Brain microvascular endothelial cell (primary cell): ENCODE measurements at regions not wholly inside any gene's neighbourhood (a gene's known extent, or its start where the extent isn't known, plus 50 kb on each side); places are given as distances from the start of the nearest gene placed in this dataset.
"Not testable (repeated sequence)": the region's sequence is repeated elsewhere in the genome, so short reads cannot be mapped to it uniquely, and the experiment has no call there.

Experiments used
- DNase-seq: peaks from one replicate; pipeline ENCODE4 v3.0.0-alpha.2; 2020
- H3K27ac ChIP-seq: fragments of 250-450 bp; sonication (Bioruptor Pico); 2 replicates; pipeline ENCODE4 v1.5.1; 2020; ENCODE audit warnings: mild to moderate bottlenecking, moderate library complexity
- H3K27me3 ChIP-seq: fragments of 250-450 bp; sonication (Bioruptor Pico); replicated peaks from 2 replicates; pipeline ENCODE4 v1.5.1; 2020; ENCODE audit warnings: mild to moderate bottlenecking
- H3K36me3 ChIP-seq: fragments of 250-450 bp; sonication (Bioruptor Pico); replicated peaks from 2 replicates; pipeline ENCODE4 v1.5.1; 2020; ENCODE audit warnings: mild to moderate bottlenecking
- H3K4me3 ChIP-seq: 2 replicates; pipeline ENCODE4 v1.5.1; 2011; ENCODE audit warnings: low read depth, mild to moderate bottlenecking, control low read depth, low read length, moderate library complexity
- in situ Hi-C: cut with HindIII; loops from 2 replicates; pipeline ENCODE4 v1.10.0; 2017; ENCODE audit warnings: low sequenced_read_pairs, low pct_ligation_motif_present
- TF ChIP-seq, protein P1 (sequence below): IDR thresholded peaks from 2 replicates; pipeline ENCODE4 v1.5.1; 2011; ENCODE audit warnings: low read depth, mild to moderate bottlenecking, moderate library complexity, low read length, control low read depth, inconsistent platforms; ENCODE audit errors: missing control alignments

DNA sequence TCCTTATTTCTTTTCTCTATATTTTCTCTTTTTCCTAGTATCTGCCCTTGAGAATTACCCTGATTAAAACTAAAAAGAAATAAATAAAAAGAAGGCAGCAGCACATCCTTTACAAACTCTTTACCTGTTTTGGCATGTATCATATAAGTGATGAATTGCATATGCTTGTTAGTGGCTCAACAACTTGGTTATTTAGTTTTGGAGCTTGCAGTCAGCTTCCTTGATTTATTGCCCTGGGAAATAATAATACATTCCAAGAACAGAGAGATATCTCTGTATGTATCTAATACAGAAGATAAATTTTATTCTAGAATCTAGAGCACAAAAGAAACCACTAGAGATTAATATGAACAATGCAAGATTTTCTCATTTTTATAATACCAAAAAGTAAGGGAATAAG, 139.8 kb upstream of the ZC3H15 start:
- H3K27me3 ChIP-seq = no peaks in the 10 kb centered on the region
- DNase-seq = no peak
- in situ Hi-C loops = no loop called here
- no peak overlapping the region for H3K4me3 ChIP-seq
- no peaks in the 10 kb centered on the region for H3K36me3 ChIP-seq
- H3K27ac ChIP-seq = no peak overlapping the region
- TF ChIP-seq, protein P1, sequence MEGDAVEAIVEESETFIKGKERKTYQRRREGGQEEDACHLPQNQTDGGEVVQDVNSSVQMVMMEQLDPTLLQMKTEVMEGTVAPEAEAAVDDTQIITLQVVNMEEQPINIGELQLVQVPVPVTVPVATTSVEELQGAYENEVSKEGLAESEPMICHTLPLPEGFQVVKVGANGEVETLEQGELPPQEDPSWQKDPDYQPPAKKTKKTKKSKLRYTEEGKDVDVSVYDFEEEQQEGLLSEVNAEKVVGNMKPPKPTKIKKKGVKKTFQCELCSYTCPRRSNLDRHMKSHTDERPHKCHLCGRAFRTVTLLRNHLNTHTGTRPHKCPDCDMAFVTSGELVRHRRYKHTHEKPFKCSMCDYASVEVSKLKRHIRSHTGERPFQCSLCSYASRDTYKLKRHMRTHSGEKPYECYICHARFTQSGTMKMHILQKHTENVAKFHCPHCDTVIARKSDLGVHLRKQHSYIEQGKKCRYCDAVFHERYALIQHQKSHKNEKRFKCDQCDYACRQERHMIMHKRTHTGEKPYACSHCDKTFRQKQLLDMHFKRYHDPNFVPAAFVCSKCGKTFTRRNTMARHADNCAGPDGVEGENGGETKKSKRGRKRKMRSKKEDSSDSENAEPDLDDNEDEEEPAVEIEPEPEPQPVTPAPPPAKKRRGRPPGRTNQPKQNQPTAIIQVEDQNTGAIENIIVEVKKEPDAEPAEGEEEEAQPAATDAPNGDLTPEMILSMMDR = no peak

DNA sequence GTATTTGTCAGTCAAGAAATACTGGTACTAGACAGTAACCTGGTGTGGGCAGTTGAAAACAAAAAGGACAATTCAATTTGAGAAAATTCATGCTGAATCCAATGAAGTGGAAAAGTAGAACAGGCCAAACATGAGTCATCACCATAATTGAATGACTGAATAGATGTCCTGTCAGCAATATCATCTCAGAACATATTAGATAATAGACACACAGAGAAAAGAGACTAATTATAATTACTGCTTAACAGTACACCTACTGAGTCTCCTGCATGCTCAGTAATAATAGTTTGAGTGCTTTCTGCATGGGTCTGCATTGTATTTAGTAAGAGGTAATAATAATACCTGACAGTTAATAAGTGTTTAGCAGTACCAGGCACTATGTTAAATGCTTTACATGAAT, 138.6 kb upstream of the ZC3H15 start:
- in situ Hi-C loops = no loop called here
- Histone ChIP-seq H3K36me3 (no peaks in the 10 kb centered on the region), H3K27me3 (no peaks in the 10 kb centered on the region), H3K27ac (no peak overlapping the region), H3K4me3 (no peak overlapping the region)
- DNase-seq = peak; percentile 16
- TF ChIP-seq, protein P1 = no peak

DNA sequence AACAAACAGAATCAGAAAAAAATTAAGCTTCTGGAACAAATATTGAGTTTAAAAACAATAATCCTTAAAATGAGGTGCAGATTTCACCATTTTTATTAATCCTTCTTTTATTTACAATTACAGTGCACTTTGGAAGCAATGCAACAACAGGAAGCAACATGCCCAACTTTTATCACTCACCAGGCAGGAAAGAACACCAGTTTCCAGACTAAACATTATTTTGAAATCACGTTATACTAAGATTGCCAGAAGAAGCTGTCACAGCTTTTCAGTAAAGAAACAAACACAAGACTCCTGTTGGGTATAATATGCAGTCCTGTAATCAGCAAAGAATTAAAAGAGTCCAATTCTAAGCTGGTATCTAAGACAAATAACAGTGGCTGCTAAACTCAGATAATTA, 137.9 kb upstream of the ZC3H15 start:
- Histone ChIP-seq H3K27me3 (no peaks in the 10 kb centered on the region), H3K36me3 (no peaks in the 10 kb centered on the region), H3K27ac (no peak overlapping the region), H3K4me3 (no peak overlapping the region)
- TF ChIP-seq, protein P1 = no peak
- in situ Hi-C loops = no loop called here
- no peak for DNase-seq

DNA sequence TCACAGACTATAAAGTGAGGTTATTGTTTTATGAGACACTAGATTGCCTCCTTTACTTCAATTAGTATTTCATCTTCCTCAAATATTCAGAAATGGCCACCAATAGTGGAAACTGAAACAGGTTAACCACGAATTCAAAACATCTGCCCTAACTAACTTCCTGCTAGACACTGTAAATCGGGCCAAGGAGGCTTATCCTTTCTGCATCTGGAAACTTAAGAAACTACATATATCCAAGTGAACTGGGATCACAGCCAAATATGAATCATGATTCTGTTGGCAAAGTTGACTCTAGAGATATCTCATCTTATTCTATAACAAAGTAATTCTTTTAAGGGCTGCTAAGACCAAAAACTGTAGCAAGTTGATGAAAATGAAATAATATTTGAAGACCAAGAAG, 136.6 kb upstream of the ZC3H15 start:
- H3K36me3 ChIP-seq = no peaks in the 10 kb centered on the region
- in situ Hi-C loops = no loop called here
- no peak overlapping the region for H3K4me3 ChIP-seq
- H3K27me3 ChIP-seq = no peaks in the 10 kb centered on the region
- DNase-seq = peak; percentile 87
- TF ChIP-seq, protein P1 = no peak
- H3K27ac ChIP-seq = no peak overlapping the region

DNA sequence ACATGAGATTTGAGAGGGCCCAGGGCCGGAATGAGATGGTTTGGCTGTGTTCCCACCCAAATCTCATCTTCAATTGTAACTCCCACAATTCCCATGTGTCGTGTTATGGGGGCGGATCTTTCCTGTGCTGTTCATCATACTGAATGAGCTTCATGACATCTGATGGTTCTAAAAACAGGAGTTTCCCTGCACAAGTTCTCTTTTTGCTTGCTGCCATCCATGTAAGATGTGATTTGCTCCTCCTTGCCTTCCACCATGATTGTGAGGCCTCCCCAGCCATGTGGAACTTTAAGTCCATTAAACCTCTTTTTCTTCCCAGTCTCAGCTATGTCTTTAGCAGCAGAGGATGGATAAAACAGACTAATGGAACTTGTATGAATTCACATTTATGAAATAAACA, 131.9 kb upstream of the ZC3H15 start:
- H3K27me3 ChIP-seq, H3K4me3 ChIP-seq, H3K36me3 ChIP-seq, in situ Hi-C loops, DNase-seq, H3K27ac ChIP-seq: not testable (repeated sequence)

DNA sequence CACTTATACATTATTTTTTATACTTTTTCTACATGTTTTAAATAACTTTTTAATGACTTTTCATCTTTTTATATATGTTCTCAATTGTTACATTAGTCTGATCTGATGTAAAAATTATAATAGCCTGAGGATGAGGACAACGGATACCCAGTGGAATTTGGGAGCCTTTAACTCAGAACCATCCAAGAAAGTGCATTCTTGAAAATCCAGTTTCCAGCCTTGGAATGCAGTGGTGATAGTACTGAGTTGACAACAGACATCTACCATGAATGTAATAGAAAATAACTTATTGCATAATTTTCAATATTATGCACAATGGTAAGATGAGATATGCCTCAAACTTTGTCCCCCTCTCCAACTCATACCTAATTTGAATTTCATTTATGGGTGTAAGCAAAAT, 120.7 kb upstream of the ZC3H15 start:
- H3K27me3 ChIP-seq = no peaks in the 10 kb centered on the region
- TF ChIP-seq, protein P1 = no peak
- in situ Hi-C loops = no loop called here
- no peaks in the 10 kb centered on the region for H3K36me3 ChIP-seq
- H3K4me3 ChIP-seq = no peak overlapping the region
- H3K27ac ChIP-seq = no peak overlapping the region
- no peak for DNase-seq
